SU-DHL-6 (cell line): ENCODE measurements at regions not wholly inside any gene's neighbourhood (a gene's known extent, or its start where the extent isn't known, plus 50 kb on each side); places are given as distances from the start of the nearest gene placed in this dataset.

Source experiments
- H2AFZ ChIP-seq: fragments of 200-600 bp; sonication (generic); 2 replicates; pipeline ENCODE4 v1.6.1; 2014; ENCODE audit warnings: low read depth, mild to moderate bottlenecking, moderate library complexity, mixed read lengths, antibody characterized with exemption, low read length; ENCODE audit not compliant: severe bottlenecking
- H3F3A ChIP-seq: fragments of 200-600 bp; shearing (Covaris generic); 2 replicates; pipeline ENCODE4 v1.6.0; 2016; ENCODE audit warnings: antibody characterized with exemption, mild to moderate bottlenecking; ENCODE audit not compliant: insufficient read depth
- H3K27ac ChIP-seq: fragments of 200-600 bp; sonication (generic); 2 replicates; pipeline ENCODE4 v1.5.1; 2016; ENCODE audit warnings: low read depth, mild to moderate bottlenecking, low read length, moderate library complexity, mixed read lengths
- H3K27me3 ChIP-seq: fragments of 200-600 bp; sonication (generic), shearing (Covaris generic); 2 replicates; pipeline ENCODE4 v1.6.0; 2014; ENCODE audit warnings: mild to moderate bottlenecking, low read length
- H3K36me3 ChIP-seq: fragments of 200-600 bp; sonication (generic); 2 replicates; pipeline ENCODE4 v1.6.1; 2014; ENCODE audit warnings: mild to moderate bottlenecking, low read length, mixed read lengths
- H3K4me2 ChIP-seq: fragments of 300-600, 200-600 bp; shearing (Covaris generic), sonication (generic); 2 replicates; pipeline ENCODE4 v1.6.0; 2014; ENCODE audit warnings: low read length, low read depth, mild to moderate bottlenecking; ENCODE audit not compliant: poor library complexity, severe bottlenecking
- H3K4me3 ChIP-seq: fragments of 200-600 bp; sonication (generic); 2 replicates; pipeline ENCODE4 v1.5.1; 2014; ENCODE audit warnings: antibody characterized with exemption, low read length, mild to moderate bottlenecking, mixed read lengths; ENCODE audit not compliant: insufficient read depth, poor library complexity, severe bottlenecking
- H3K79me2 ChIP-seq: fragments of 200-600 bp; sonication (generic); 2 replicates; pipeline ENCODE4 v1.6.1; 2014; ENCODE audit warnings: mild to moderate bottlenecking, low read length, moderate library complexity; ENCODE audit not compliant: insufficient read depth
- H3K9ac ChIP-seq: fragments of 200-600 bp; sonication (generic); 2 replicates; pipeline ENCODE4 v1.7.0; 2014; ENCODE audit warnings: mild to moderate bottlenecking, low read length
- H3K9me2 ChIP-seq: fragments of 200-600 bp; sonication (generic); replicated peaks from 2 replicates; pipeline ENCODE4 v1.6.1; 2014; ENCODE audit warnings: low read length; ENCODE audit not compliant: insufficient read depth
- H3K9me3 ChIP-seq: fragments of 200-600 bp; sonication (generic); 2 replicates; pipeline ENCODE4 v1.6.1; 2014; ENCODE audit warnings: low read length, mixed read lengths; ENCODE audit not compliant: insufficient read depth
- H4K20me1 ChIP-seq: fragments of 200-600 bp; sonication (generic); 2 replicates; pipeline ENCODE4 v1.6.1; 2014; ENCODE audit warnings: low read depth, mild to moderate bottlenecking, antibody characterized with exemption, low read length, moderate library complexity, mixed read lengths
- EZH2phosphoT487 ChIP-seq: fragments of 200-600 bp; sonication (generic), shearing (Covaris generic); conservative IDR thresholded peaks from 2 replicates; pipeline ENCODE4 v1.6.1; 2018; ENCODE audit warnings: mild to moderate bottlenecking, antibody characterized with exemption, low read length, moderate library complexity, mixed read lengths
- TF ChIP-seq, protein P1 (sequence below): fragments of 200-600 bp; sonication (generic); IDR thresholded peaks from one replicate; pipeline ENCODE4 v1.5.1; 2017; ENCODE audit warnings: antibody characterized with exemption, mild to moderate bottlenecking, low read length, moderate library complexity; ENCODE audit not compliant: insufficient read depth, poor library complexity, severe bottlenecking

- no peaks in the 10 kb centered on the region for H3K27me3 ChIP-seq
- H3K79me2 ChIP-seq: peaks cover 7% of the 10 kb centered on the region; the same call in 1 of the 2 replicates
- peaks cover 15% of the 10 kb centered on the region for H3F3A ChIP-seq
- no peaks in the 10 kb centered on the region for H3K9me3 ChIP-seq
- H4K20me1 ChIP-seq: peaks cover 7% of the 10 kb centered on the region; the same call in 1 of the 2 replicates
- H3K9ac ChIP-seq: 0 out of 2 replicates have a peak overlapping the region, but pooled peaks have one; percentile 11
- H2AFZ ChIP-seq: no peak overlapping the region
- H3K36me3 ChIP-seq: no peaks in the 10 kb centered on the region
- H3K4me3 ChIP-seq: no peak overlapping the region
- TF ChIP-seq, protein P1, sequence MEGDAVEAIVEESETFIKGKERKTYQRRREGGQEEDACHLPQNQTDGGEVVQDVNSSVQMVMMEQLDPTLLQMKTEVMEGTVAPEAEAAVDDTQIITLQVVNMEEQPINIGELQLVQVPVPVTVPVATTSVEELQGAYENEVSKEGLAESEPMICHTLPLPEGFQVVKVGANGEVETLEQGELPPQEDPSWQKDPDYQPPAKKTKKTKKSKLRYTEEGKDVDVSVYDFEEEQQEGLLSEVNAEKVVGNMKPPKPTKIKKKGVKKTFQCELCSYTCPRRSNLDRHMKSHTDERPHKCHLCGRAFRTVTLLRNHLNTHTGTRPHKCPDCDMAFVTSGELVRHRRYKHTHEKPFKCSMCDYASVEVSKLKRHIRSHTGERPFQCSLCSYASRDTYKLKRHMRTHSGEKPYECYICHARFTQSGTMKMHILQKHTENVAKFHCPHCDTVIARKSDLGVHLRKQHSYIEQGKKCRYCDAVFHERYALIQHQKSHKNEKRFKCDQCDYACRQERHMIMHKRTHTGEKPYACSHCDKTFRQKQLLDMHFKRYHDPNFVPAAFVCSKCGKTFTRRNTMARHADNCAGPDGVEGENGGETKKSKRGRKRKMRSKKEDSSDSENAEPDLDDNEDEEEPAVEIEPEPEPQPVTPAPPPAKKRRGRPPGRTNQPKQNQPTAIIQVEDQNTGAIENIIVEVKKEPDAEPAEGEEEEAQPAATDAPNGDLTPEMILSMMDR: no peak
- no peak for TF ChIP-seq EZH2phosphoT487
- H3K4me2 ChIP-seq: peak overlapping the region; percentile 45
- H3K27ac ChIP-seq: peak overlapping the region; percentile 72
- no peaks in the 10 kb centered on the region for H3K9me2 ChIP-seq
These were observed 196.0 kb upstream of the TOPAZ1 start for GRCh38 chr3:44045476-44046275.

DNA sequence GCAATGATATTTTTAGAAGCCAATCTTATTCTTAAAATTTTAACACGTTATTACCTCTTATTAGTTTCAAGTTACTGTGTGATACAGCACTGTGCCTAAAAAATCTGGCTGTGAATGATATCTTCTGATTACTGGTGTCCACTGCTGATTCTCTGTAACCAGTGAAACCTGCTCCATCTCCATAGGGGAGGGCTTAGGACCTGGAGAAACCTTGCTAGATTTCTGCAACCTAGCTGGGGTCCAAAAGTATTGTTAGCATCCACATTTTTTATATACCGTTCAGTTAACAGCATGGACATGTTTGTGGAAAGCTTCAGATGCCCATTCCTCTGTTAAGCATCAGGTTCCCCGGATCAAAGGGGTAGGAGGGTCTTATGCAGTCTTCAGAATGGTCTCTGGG, 193.9 kb upstream of the TOPAZ1 start:
- Histone ChIP-seq H3K4me2 (no peak overlapping the region), H3K27ac (no peak overlapping the region), H3K79me2 (peaks cover 9% of the 10 kb centered on the region; the same call in 1 of the 2 replicates)

GRCh38 chr3:44048196-44048924, 193.3 kb upstream of the TOPAZ1 start:
- Histone ChIP-seq H3K4me3 (no peak overlapping the region), H3K9me3 (no peaks in the 10 kb centered on the region), H3F3A (peaks cover 15% of the 10 kb centered on the region), H3K27ac (no peak overlapping the region), H3K4me2 (no peak overlapping the region), H2AFZ (no peak overlapping the region), H3K27me3 (no peaks in the 10 kb centered on the region), H3K9me2 (no peaks in the 10 kb centered on the region), H3K36me3 (no peaks in the 10 kb centered on the region), H3K79me2 (peaks cover 9% of the 10 kb centered on the region; the same call in 1 of the 2 replicates), H4K20me1 (peaks cover 7% of the 10 kb centered on the region; the same call in 1 of the 2 replicates), H3K9ac (no peak overlapping the region)
- TF ChIP-seq, protein P1: no peak
- no peak for TF ChIP-seq EZH2phosphoT487

More for the DNA sequence above, 193.9 kb upstream of the TOPAZ1 start:
- Histone ChIP-seq H3K9ac (no peak overlapping the region), H3K4me3 (no peak overlapping the region), H3K36me3 (no peaks in the 10 kb centered on the region), H3K9me3 (no peaks in the 10 kb centered on the region), H3F3A (peaks cover 15% of the 10 kb centered on the region), H3K27me3 (no peaks in the 10 kb centered on the region), H2AFZ (no peak overlapping the region), H4K20me1 (peaks cover 7% of the 10 kb centered on the region; the same call in 1 of the 2 replicates), H3K9me2 (no peaks in the 10 kb centered on the region)
- TF ChIP-seq, protein P1: no peak
- no peak for TF ChIP-seq EZH2phosphoT487
